Thoracic aorta (tissue), 2 donors: ENCODE measurements at regions not wholly inside any gene's neighbourhood (a gene's known extent, or its start where the extent isn't known, plus 50 kb on each side); places are given as distances from the start of the nearest gene placed in this dataset.

Source experiments
- ATAC-seq: fragments of 150-250 bp; one replicate; pipeline ENCODE4 v1.8.0; 2017; ENCODE audit warnings: low read depth; ENCODE audit not compliant: insufficient number of reproducible peaks, low FRiP score
- DNase-seq: peaks from one replicate; pipeline ENCODE4 v3.0.0-alpha.2; 2020; ENCODE audit warnings: low spot score
- H3K27ac ChIP-seq, 2 donors: fragments of 200-600 bp; sonication (generic); 1 replicate in 1 of 2; 2 replicates in 1 of 2; pipeline ENCODE4 v1.5.1; 2016; ENCODE audit warnings: mild to moderate bottlenecking in 2 of 2, moderate library complexity in 2 of 2
- H3K27me3 ChIP-seq: fragments of 200-600 bp; sonication (generic); replicated peaks from 2 replicates; pipeline ENCODE4 v1.6.0; 2016; ENCODE audit warnings: mild to moderate bottlenecking; ENCODE audit not compliant: insufficient read depth
- H3K36me3 ChIP-seq: fragments of 200-600 bp; sonication (generic); one replicate; pipeline ENCODE4 v1.5.1; 2016
- H3K4me1 ChIP-seq, 2 donors: fragments of 200-600 bp; sonication (generic); 1 replicate in 1 of 2; 2 replicates in 1 of 2; pipeline versions ENCODE4 v1.5.1 to v1.6.0; 2016; ENCODE audit warnings: low read depth in 2 of 2, mild to moderate bottlenecking in 1 of 2; ENCODE audit not compliant: control insufficient read depth in 1 of 2
- H3K4me3 ChIP-seq: fragments of 200-600 bp; sonication (generic); 2 replicates; pipeline ENCODE4 v1.5.1; 2016; ENCODE audit warnings: mild to moderate bottlenecking
- H3K9me3 ChIP-seq: fragments of 200-600 bp; sonication (generic); 2 replicates; pipeline ENCODE4 v1.5.1; 2016
- CTCF ChIP-seq: fragments of 200-600 bp; sonication (generic); IDR thresholded peaks from one replicate; pipeline ENCODE4 v1.5.1; 2019; ENCODE audit warnings: antibody characterized with exemption

DNA sequence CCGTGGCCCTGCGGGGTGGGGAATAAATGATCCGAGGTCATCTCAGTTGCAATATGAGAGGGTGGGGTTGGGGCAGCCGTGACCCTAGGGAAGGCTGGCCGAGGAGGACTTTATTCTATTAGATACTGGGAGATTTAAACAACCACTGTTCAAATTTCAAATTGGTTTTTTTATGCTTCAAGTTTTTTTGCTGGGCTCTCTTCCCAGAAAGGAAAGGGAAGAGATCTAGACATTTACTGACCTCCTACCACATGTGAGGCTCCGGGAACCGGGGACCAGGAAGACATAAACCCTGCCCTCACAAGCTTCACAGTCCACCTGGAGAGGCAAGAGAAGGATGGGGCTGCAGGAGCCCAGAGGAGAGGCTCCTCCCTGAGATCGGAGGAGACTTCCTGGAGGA, 207.3 kb downstream of the FOXD2 start:
- no peaks in the 10 kb centered on the region for H3K27me3 ChIP-seq
- no peaks in the 10 kb centered on the region for H3K9me3 ChIP-seq
- ATAC-seq: no peak
- TF ChIP-seq CTCF: no peak
- no peaks in the 10 kb centered on the region for H3K36me3 ChIP-seq
- H3K27ac ChIP-seq: peak overlapping the region; percentile 71 to 76
- no peak overlapping the region for H3K4me3 ChIP-seq
- peaks cover 11 to 48% of the 10 kb centered on the region in 2 donors for H3K4me1 ChIP-seq
- DNase-seq: no peak

DNA sequence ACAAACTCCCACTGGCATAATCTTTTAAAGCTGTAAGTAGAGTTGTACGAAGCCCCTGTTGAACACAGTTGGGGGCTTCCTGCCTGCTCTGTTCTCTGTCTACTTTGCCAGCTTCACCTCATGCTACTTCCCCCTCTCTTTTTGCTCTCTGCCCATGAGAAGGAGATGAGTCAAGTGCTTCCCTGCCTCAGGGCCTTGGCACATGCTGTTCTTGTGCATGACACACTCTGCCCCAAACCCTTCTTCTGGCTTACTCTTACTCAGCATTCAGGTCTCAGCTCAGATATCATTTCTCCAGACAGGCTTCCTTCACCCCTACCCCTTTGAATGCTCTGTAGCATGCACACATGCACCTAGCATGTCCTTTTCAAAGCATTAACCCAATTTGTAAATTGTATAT, 208.8 kb downstream of the FOXD2 start:
- no peak for DNase-seq
- Histone ChIP-seq H3K4me3 (no peak overlapping the region), H3K4me1 (peaks cover 11 to 55% of the 10 kb centered on the region in 2 donors), H3K27me3 (no peaks in the 10 kb centered on the region), H3K9me3 (no peaks in the 10 kb centered on the region), H3K27ac (no peak overlapping the region), H3K36me3 (no peaks in the 10 kb centered on the region)
- ATAC-seq: no peak
- TF ChIP-seq CTCF: no peak

DNA sequence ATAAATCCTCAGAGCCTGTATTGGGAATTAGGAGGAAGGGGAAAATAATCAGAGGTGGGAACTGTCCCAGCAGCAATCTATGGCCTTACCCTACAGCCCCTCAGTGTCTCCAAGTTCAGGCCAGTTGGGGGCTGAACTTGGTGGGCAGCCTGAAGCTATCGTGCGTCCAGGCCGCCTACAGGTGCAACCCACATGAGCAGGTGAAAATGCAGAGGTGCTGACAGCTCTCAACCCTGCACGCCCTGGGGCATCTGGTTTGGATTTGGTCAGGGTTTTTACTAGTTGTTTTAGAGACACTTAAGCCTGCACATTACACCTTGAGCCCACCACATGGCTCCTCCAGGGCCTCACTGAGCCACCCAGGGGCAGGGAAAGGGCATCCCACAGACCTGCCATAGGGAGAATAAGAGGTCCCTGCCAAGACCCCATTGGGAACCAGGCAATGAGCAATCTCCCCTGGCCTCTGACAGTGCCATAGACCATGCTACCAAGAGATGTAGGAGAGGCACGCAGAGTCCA, 209.5 kb downstream of the FOXD2 start:
- no peaks in the 10 kb centered on the region for H3K27me3 ChIP-seq
- H3K4me3 ChIP-seq: no peak overlapping the region
- no peak for ATAC-seq
- no peak for TF ChIP-seq CTCF
- H3K4me1 ChIP-seq: peaks cover 11 to 55% of the 10 kb centered on the region in 2 donors
- no peak for DNase-seq
- no peaks in the 10 kb centered on the region for H3K36me3 ChIP-seq
- no peak overlapping the region for H3K27ac ChIP-seq
- H3K9me3 ChIP-seq: no peaks in the 10 kb centered on the region

- peaks cover 6 to 55% of the 10 kb centered on the region in 2 donors for H3K4me1 ChIP-seq
- TF ChIP-seq CTCF: no peak
- H3K9me3 ChIP-seq: no peaks in the 10 kb centered on the region
- DNase-seq (no peak), ATAC-seq (no peak)
- no peaks in the 10 kb centered on the region for H3K27me3 ChIP-seq
- H3K36me3 ChIP-seq: no peaks in the 10 kb centered on the region
- no peak overlapping the region for H3K27ac ChIP-seq
- no peak overlapping the region for H3K4me3 ChIP-seq
These were observed 212.4 kb downstream of the FOXD2 start for GRCh38 chr1:47650205-47650604.

DNA sequence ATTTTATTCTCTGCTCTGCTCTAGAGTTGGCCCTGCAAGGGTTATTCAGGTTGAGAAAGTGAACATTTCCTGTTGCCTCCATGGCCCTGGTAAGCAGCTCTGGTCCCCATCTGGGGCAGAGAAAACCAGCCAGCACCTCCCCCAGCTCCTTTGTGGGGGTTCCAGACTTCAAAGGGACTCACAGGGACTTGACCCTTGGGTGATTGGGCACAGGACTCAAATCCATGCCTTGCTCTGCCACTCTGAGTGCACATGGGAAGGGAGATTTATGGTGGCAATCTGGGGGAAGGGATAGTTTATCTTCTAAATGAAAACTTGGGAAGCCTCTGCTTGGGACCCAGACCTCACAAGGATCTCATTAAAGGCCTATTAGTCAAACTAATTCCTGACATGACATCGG, 212.8 kb downstream of the FOXD2 start:
- Histone ChIP-seq H3K27ac (no peak overlapping the region), H3K9me3 (no peaks in the 10 kb centered on the region), H3K4me1 (peaks cover 10 to 55% of the 10 kb centered on the region in 2 donors), H3K4me3 (no peak overlapping the region), H3K36me3 (no peaks in the 10 kb centered on the region), H3K27me3 (no peaks in the 10 kb centered on the region)
- TF ChIP-seq CTCF: no peak
- ATAC-seq (no peak), DNase-seq (no peak)
